GM21786 (cell line): ENCODE measurements at regions not wholly inside any gene's neighbourhood (a gene's known extent, or its start where the extent isn't known, plus 50 kb on each side); places are given as distances from the start of the nearest gene placed in this dataset.

ENCODE experiments used
- ATAC-seq: cut with Tn5 transposase; IDR thresholded peaks from one replicate; pipeline ENCODE4 v1.9.1; 2021; ENCODE audit not compliant: unreplicated experiment

DNA sequence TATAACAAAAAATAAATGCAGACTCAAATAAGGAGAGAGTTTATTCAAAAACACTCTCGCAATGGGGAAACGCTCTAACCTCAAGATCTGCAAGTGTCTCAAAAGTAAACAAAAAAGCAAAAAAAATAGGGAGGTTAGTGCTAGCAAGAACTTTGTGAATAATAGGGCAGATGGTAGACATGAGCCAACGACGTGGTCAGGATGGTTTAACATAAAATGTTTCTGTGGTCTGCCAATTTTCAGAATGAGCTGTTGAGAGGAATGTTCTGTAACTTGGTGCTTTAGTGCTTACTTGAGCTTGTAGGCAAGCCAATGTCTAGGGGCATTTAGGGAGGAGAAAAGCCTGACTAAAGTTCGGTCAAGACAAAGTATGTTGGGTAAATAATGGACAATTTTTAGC lies 1813.9 kb upstream of the CDH6 start:
- ATAC-seq, result no peak

DNA sequence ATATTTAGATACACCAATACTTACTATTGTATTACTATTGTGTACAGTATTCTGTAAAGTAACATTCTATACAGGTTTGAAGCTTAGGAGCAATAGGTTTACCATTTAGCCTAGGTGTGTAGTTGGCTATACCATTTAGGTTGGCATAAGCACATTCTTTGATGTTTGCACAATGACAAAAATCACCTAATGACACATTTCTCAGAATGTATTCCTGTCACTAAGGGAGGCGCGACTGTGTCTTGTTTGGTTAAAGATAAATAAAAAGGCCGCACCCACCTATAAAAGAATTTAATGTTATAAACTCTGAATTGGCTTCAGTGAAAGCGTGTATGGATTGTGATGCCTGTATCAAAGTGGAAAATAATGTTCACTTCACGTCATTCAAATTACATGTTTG lies 1815.4 kb upstream of the CDH6 start:
- ATAC-seq, result no peak

DNA sequence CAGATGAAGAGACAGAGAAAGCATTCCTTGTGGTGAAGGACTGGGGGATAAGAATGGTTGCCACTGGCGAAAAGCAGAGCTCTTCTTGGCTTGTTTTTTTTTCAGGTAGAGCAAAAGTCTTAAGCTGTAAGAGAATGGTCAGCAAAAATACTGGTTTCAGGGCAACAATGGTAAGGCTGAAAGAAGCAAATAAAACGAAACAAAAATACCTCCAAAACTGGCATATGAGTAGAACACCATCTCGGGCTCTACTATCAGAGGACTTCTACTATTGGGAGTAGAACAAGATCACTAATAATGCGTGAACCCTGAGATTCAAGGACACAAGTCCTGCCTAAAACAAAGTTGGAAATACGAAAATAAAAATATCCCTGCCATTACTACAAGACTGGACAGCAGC lies 1823.2 kb upstream of the CDH6 start:
- no peak for ATAC-seq

DNA sequence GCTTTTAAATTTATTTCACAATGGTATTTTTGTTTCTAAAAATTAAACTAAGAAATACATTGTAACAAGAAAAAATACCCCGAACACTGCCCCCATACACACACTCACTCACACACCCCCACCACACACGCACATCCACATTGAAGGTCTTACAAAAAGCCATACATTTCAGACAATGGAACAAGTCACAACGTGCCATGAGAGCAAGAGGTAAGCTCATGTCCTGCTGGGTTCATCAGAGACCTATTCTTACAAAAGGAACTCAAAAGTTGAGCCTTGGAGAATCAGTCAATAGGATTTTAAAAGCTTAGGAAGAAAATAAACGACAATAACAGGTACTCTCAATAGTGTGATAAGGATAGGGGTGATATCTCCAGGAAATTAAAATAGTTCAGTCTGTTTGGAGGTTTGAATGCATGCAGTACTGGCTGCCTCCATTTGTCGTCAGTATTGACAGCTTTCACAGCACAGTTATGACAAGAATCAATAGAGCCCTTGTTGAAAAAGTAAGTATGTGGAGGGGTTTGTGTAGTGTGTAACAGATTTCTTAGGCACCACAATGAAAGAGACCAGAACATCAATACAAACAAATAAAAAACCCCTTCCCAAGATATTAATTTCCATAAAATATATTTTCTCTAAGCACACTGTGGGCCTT lies 1826.2 kb upstream of the CDH6 start:
- no peak for ATAC-seq

DNA sequence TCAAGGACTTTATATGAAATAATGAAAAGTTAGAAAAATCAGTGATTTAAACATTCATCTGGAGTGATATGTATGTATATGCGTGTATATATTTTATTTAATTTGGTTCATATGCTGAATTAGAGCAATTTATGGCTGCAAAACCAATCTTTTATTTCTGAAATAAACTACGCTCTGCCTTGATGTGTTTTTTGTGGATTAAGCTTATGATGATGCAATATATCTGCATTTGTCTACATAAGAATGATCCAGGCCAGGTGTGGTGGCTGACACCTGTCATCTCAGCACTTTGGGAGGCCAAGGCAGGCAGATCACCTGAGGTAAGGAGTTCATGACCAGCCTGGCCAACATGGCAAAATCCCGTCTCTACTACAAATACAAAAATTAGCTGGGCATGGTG lies 1842.3 kb upstream of the CDH6 start:
- no peak for ATAC-seq

DNA sequence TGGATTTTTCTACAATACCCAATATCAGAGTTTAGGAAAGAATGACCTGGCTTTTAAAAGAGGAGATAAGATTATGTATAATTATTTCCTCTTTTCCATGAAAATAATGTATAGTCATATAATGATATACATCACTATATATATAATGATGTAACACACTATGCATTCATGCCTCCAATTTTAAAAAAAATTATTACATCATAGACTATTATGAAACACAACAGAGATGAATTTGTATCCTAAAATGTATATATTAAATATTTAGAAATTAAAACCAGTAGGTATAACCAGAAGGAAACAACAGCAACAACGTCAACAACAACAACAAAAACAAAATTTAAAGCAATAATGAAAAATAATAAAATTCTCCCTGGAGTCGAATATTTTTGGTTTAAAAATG lies 1856.5 kb upstream of the CDH6 start:
- no peak for ATAC-seq

DNA sequence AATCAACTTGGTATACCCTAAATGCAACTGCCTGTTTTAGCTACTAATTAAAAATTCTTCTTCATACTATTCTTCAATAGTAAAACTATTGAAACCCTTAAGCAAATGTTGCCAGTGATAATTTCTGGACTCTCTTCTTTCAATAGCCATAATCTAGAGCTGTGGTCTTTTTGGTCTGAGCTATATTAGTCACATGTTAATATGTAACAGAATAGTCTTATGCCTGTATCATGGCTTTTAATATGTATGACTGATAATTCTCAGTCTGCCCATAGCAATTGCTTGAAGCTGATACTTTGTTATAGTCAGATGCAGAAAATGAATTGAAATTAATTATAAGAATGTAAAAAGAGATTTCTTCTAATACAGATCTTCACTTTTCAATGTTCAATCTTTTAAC lies 1871.9 kb upstream of the CDH6 start:
- no peak for ATAC-seq

DNA sequence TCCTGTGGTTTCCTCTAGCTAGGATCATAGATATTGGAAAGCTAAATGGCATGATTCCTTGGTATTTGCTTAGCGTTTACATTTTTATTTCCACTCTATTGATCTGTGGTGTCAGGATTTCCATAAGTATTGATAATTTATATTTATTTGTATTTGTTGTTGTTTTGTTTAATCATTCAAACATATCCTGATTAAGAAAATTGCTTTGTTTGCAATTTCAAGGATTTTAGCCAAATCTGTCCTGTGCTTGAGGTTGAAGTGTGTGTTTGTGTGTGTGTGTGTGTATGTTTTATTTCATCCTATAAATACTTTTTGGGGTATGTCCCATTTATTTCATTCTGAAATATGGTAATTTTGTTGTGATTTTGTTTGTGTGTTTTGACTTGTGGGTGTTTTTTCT lies 1884.1 kb upstream of the CDH6 start:
- no peak for ATAC-seq

DNA sequence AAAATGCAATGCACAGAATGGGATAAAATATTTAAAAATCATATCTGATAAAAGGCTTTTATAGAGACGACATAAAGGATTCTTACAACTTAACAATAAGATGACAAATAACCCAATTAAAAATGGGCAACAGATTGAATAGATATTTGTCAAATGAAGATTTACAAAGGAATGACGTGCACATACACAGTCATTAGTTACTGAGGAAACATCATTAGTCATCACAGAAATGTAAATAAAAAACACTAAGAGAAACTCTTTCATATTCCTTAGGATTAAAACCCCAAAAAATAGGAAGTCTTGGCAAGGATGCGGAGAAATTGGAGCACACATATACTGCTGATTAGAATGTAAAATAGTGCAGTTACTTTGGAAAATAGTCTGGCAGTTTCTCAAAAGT lies 1886.0 kb upstream of the CDH6 start:
- no peak for ATAC-seq

DNA sequence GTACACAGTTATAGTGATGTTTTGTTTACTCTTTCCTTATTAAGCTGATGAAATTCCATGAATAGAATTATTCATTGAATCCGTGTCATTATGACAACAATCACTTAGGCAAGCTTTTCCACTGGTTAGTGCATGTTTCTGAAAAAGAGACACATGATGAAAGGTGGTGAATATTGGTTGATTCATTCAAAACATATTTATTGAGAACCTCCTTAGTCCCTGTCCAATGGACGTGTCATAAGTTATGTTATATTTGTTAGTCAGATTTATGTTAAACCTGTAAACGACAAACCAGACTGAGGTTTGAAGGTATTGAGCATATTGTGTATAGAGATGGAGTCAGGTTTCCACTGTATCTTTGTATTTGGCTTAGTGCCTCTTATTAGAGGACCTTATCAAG lies 1888.9 kb upstream of the CDH6 start:
- ATAC-seq, result no peak

DNA sequence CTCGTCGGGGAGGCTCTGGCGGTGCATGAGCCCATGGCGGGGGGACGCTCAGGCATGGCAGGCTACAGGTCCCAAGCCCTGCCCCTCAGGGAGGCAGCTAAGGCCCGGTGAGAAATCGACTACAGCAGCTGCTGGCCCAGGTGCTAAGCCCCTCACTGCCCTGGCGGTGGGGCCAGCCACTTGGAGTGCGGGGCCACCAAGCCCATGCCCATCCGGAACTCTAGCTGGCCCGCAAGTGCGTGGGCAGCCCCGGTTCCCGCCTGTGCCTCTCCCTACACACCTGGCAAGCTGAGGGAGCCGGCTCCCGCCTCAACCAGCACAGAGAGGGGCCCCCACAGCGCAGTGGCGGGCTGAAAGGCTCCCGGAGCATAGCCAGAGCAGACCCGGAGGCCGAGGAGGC lies 1896.9 kb upstream of the CDH6 start:
- no peak for ATAC-seq

DNA sequence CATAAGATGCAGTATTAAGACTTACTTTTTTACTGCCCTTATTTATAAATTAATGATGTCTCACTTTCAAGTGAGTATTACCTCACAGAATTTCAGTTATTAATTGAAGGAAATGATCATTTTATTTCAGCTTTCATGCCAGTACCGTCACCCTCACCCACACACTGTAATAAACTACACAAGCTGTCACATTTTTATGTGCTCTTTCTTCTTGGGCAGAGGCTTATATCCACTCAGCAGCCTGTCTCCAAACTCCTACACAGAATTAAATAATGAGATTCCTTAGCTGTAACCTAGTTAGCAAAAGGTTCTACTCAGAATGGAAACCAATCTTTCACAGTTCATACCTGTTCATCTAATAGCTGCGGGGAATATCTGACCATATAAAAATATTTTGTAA lies 1915.8 kb upstream of the CDH6 start:
- no peak for ATAC-seq

DNA sequence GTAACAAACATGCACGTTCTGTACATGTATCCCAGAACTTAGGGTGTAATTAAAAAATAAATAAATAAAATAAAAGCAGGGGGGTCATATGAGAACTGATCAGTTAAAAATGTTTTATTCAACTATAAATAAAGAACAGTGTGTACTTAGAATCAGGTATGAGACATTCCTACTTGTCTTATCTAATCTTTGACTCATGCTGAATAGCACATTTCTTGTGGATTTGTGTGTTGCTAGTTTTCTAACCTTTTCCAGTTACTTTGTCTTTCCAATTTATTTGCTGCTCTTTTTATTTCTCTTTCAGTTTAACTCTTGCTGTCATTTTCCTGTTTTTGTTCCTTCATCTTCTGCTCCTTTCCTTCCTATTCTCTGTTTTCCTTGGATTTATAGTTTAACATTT lies 1917.1 kb upstream of the CDH6 start:
- ATAC-seq, result no peak

DNA sequence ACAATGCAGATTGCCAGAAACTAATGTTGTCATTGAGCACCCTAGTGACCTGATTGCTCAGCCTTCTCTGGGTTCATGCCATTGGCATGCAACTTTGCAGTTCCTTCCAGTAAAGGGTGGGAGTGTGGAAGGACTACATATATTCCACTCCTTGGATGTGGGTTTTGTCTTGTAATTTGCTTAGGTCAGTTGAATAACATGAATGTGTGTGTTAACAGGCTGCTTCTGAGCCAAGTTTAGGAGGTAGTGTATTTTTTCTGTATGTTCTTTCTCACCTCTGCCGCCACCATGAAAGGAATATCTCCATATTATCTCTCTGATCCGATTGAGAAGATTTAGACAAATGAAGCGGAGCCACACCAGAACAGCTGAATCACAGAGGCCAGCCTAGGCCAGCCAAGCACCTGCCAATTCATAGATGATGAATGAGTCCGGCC lies 1929.6 kb upstream of the CDH6 start:
- no peak for ATAC-seq

DNA sequence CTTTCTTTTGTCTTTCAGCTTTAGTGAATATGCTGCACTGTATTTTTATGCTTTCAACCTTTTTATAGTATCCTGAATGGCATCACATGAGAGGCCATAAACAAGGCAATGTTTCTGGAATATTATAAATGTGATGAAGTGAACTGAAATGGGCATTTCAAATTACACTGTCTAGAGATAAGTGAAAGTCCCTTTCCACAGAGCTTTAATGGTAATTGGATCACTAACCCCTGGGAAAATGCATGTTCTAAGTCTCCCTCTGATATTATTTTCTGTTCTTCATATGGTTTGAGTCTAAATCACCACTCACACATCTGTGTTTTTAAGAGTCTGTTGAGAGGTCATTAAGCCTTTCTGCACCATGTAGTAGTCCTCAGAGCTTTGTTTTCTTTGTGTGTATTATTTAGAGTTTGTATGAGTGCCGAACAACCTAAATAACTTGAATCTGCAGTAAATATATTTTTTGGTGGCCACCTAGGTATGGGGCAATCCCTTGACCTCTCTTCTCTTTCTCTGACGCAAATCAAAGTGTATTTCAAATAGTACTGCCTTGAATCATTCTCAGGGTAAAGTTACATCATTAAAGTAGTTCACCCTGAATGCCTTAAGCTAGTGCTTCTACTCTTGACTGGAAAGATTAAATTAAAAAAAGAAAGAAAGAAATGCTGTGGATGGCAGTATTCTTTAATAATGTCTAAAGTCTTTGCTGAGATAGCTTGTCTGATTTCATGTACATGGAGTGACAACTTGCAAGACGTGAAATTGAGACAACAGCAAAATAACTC lies 1931.0 kb upstream of the CDH6 start:
- no peak for ATAC-seq

DNA sequence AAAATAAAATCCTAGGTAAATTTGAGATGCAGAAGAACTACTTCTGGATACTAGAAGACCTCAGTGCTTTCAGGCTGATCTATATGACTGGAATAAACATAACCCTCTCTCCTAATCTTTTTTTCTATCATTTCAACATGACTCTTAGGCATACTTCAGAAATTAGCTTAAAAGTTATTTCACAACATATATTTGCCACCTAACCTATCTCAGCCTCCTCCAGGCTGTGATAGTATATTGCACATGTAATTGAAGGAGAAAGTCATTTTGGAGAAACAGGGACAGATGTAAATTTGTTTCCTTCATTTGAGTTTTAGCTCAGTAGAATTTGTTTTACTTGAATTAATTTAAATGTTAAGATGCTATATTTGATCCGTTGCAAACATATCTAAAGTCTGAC lies 1932.3 kb upstream of the CDH6 start:
- no peak for ATAC-seq

DNA sequence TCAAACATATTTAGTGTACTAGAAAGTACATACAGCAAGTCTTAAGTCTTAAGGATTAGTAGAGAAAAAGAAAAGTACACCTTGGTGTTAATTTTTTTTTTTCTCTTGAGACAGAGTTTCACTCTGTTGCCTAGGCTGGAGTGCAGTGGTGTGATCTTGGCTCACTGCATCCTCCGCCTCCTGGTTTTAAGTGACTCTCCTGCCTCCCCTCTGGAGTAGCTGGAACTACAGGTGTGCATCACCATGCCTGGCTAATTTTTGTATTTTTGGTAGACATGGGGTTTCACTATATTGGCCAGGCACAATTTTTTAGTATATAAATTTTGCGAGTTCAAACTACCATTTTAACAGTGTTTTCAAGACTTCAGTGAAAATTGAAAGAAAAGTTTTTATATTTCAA lies 1941.1 kb upstream of the CDH6 start:
- ATAC-seq, result no peak

DNA sequence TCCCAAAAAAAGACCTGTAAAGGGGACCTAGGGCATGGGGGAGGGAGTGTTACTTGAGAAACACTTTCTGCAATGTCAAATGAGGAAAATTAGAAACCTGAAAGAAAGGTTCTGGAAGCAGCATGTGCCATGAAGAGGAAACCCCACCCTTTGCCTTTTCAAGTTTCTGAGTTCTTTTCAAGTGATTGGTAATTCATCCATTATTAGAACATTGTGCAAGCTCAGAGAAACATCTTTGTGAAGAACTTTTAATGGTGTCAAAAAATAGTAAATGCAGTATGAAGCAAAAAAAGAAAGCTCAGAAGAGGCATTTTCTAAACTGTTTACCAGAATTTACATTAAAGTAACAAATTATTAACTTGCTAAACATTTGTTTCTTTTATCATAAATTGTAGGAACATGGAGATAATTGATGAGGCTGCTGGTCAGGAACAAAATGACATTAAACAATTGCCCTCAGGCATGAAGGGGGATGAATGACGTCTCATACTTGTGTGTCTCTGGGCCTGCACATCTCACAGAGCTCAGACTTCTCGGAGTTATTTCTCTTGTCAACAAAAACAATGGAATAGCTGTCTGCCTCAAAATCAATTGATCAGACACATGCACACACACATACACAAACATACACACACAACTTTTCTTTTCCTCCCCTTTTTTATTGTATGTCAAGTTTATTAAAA lies 1946.0 kb upstream of the CDH6 start:
- ATAC-seq, result no peak

DNA sequence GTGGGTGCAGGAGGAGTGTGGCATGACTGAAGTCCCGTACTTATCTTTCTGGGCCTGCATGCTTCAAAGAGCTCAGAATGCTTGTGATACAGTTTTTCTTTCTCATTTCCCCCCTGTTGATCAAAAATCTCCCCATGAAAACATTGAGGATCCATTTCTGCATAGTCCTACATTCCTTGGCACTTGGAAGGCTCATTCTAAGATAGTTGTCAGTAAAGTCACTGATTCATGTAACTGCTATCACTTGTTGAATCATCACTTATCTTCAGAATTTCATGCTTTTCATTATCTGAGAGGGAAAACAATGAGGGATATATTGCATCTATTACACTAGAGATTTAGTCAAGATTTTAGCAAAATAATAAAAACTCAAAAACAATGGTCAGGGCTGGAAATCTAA lies 1953.1 kb upstream of the CDH6 start:
- ATAC-seq, result no peak

DNA sequence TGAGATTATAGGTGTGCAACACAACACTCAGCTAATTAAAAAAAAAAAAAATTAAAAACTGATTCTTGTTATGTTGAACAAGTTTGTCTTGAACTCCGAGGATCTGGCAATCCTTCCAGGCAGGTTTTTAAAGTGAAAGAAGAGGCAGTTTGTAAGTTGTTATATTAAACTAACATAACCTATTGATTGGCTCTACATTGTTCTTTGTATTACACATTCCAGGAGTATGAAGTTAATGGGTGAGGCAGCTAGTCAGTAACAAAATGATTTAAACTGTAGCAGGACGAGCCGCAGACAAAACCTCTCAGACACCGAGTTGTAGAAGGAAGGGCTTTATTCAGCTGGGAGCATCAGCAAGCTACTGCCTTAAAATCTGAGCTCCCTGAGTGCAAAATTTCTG lies 1953.9 kb upstream of the CDH6 start:
- no peak for ATAC-seq

DNA sequence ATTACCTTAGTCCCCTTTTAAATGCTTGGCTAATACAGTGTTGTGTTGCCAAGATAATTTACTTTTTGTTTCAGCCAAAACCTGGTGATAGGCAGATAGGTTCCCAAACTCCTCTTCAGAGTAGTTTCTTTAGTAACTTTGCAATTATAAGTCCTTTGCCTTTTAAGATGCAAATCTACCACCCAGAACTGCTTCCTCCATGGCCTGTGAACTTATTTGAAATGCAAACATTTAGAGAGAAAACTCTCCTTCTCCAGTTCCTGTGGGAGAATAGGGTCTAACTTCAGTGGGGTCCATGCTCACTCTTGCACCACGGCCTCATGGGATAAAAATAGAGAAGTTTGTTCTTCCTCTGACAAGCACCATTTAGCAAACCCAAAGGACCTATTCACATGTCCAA lies 1955.4 kb upstream of the CDH6 start:
- ATAC-seq, result no peak

DNA sequence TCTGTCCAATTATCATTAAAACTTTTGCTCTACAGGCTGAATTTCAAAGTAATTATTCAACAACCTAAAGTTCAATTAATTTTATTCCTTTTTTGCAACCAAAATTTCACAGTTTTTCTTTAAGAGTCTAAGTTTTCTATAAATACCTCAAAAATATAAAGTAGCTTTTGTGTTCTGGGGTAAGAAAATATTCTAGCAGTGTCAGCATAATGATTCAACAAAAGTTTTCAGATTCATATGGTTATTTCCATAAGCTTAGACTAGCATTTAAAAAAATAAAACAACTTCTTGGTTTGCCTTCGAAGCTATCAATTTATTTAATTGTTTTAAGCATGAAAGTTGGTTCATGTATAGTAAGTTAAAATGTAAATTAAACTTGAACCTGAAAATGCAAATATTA lies 1962.3 kb upstream of the CDH6 start:
- no peak for ATAC-seq
